HG03571 (cell line): ENCODE measurements at regions not wholly inside any gene's neighbourhood (a gene's known extent, or its start where the extent isn't known, plus 50 kb on each side); places are given as distances from the start of the nearest gene placed in this dataset.
"Not testable (repeated sequence)": the region's sequence is repeated elsewhere in the genome, so short reads cannot be mapped to it uniquely, and the experiment has no call there.

Experiments used
- ATAC-seq: cut with Tn5 transposase; IDR thresholded peaks from one replicate; pipeline ENCODE4 v1.9.1; 2021; ENCODE audit not compliant: unreplicated experiment

- ATAC-seq = no peak
Measured at GRCh38 chr2:47653902-47654789, 83.4 kb upstream of the KCNK12 start.

DNA sequence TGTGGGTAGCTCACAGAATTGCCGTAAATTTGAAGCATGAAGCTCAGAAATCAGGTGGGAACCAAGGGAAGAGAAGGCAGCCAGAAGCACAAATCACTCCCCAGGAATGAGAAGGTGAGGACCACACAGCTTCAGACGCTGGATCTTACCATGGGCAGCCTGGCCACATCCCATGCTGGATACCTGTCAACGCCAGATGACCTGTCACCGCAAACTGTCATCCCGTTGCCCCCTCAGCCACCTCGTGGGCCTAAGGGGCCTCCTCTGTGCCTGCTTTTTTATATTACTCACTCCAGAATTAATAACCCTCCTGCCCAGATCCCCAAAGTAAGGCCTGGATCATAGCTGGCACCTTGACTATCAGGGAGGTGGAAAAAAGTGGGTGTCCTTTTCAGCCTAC is 82.3 kb upstream of the KCNK12 start:
- no peak for ATAC-seq

GRCh38 chr2:47652061-47652690 is 81.4 kb upstream of the KCNK12 start:
- no peak for ATAC-seq

DNA sequence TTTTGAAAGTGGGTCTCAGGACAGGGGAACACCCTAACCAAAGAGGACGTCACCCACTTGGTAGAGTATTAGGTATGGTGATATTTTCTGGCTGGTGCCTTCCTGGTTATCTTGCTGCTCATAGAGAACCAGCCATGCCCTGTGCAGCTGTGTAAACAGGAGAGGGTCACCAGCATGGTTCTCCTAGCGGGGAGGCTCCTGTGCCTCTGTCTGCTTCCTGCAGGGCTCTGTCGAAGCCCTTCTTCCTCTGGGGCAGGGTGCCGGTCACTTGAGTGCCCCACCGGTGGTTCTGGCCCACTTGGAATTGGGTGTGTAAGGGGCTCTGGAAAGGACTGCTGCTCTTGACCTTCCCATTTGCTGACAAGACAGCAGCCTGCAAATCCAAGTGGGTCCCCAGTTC is 80.5 kb upstream of the KCNK12 start:
- ATAC-seq = no peak

DNA sequence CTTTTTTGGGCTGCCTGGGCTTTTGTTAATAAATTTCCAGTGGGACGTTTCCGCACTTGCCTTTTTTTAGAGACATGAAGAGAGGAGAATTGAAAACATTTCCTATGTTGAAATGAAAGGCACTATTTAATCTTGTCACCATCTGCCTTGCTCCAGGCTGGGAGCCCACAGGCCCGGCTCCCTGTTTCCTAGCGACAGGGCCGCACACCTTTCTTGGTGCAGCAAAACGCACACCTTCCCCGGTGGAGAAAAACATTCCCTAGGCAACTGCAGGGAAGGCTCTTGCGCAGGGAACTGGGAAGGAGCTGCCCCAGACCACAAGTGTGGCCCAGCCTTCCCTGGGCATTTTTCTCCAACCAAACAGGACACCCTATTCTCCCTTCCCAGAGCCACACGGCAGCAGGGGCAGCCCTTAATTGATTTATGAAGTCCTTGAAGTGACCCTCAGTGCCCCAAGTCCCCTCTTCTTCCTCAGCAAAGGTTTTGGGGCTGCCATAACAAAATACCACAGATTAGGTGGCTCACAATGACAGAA is 79.3 kb upstream of the KCNK12 start:
- ATAC-seq = no peak

DNA sequence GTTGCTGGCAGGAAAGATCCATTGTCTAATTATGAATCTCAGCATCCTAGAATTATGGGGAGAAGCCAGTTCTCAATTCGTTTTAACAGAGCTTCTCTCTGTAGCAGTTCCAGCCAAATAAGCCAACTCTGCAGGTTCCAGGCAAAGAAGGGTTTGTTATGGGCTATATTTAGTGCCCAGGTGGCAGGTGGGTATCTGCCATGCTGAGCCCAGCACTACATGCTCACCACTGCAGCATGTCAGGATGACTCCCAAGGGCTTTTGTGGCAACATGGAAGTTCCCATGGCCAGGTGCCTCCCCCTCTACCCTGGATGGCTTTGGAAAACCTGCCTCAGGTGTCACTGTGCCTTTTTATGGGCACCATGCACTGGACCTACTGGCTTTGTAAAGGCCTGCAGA is 74.5 kb upstream of the KCNK12 start:
- no peak for ATAC-seq

DNA sequence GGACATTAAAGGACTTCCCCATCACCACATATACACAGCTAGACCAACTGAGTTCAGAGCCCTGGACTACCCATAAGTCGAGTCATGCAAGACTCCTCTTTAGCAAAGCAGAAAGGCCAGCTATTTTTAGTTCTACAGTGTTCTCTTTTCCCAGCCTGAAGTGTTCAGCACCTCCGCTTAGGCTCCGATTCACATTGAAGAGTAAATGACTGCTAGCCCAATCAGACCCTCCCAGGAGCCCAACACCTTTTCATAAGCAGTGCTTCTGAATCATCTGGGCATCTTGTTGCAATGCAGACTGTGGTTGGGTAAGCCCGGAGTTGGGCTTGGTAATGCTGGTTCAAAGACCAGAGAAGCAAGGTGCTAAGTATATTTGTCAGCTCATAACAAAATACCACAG is 73.6 kb upstream of the KCNK12 start:
- no peak for ATAC-seq

GRCh38 chr2:47641366-47641765 is 70.6 kb upstream of the KCNK12 start:
- no peak for ATAC-seq

GRCh38 chr2:47640356-47640755 is 69.6 kb upstream of the KCNK12 start:
- no peak for ATAC-seq

DNA sequence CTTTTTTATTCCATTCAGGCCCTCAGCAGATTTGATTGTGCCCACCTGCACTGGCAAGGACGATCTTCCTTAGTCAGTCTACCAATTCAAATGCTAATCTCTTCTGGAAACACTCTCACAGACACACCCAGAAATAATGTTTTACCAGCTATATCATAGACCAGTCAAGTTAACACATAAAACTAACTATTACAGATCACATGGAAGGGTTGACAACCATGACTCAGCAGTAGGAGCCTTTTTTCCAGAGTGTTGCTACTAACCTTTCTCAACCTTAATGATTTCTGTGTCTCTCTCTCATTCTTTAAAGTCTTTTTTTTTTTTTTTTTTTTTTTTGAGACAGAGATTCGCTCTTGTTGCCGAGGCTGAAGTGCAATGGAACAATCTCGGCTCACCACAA is 68.7 kb upstream of the KCNK12 start:
- ATAC-seq = no peak

DNA sequence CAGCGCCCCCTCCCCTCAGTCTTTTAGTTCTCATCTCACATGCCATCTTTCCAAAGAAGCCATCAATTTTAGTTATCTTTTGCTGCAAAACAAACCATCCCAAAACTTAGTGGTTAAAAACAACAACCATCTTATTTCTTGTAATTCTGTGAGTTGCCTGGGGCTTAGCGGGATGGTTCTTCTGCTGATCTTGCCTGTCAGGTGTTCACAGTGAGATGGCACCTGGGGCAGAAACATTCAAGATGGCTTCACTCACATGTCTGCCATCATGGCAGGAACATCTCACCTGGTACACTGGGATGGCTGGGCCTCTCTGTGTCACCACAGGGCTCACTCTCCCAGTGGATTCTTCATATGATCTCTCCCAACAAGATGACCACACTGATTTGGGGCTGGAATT is 67.6 kb upstream of the KCNK12 start:
- no peak for ATAC-seq

- ATAC-seq = no peak
Measured at GRCh38 chr2:47636596-47637264, 65.9 kb upstream of the KCNK12 start.

- ATAC-seq = no peak
Measured at GRCh38 chr2:47636176-47636575, 65.4 kb upstream of the KCNK12 start.

DNA sequence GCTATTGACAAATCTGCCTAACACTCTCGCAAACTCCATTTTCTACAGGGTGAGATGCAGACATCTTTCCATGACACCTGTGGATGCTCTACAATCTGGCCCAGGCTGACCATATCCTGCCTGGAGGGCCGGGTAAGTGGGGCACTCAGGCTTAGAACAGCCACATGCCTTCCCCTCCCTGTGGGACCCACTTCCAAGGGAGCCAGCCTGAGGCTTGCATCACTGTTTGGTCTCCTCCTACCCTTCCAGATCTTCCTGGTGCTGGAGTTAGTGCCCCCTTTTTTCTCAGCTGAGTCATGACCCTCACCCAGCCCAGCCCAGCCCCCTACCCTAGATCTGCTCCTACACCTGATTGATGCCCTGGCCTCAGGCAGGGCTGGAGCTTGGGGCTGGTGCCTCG is 62.0 kb upstream of the KCNK12 start:
- no peak for ATAC-seq

- ATAC-seq = no peak
Measured at GRCh38 chr2:47631792-47632398, 61.1 kb upstream of the KCNK12 start.

GRCh38 chr2:47631306-47631705 is 60.5 kb upstream of the KCNK12 start:
- ATAC-seq = no peak

GRCh38 chr2:47629501-47630460 is 59.0 kb upstream of the KCNK12 start:
- ATAC-seq = no peak

GRCh38 chr2:47628904-47629303 is 58.1 kb upstream of the KCNK12 start:
- no peak for ATAC-seq

DNA sequence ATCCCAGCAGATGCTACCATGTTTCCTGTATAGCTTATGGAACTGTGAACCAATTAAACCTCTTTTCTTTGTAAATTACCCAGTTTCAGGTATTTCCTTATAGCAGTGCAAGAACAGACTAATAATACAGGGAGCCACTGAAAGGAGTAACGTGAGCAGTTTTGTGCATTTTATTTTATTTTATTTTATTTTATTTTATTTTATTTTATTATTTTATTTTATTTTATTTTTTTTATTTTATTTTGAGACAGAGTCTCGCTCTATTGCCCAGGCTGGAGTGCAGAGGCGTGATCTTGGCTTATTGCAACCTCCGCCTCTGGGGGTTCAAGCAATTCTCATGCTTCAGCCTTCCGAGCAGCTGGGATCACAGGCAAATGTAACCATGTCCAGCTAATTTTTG is 55.9 kb upstream of the KCNK12 start:
- ATAC-seq = no peak

- ATAC-seq = not testable (repeated sequence)
Measured at GRCh38 chr2:47623140-47623539, 52.4 kb upstream of the KCNK12 start.
